ENCODE measurements at regions not wholly inside any gene's neighbourhood (a gene's known extent, or its start where the extent isn't known, plus 50 kb on each side); places are given as distances from the start of the nearest gene placed in this dataset.

DNA sequence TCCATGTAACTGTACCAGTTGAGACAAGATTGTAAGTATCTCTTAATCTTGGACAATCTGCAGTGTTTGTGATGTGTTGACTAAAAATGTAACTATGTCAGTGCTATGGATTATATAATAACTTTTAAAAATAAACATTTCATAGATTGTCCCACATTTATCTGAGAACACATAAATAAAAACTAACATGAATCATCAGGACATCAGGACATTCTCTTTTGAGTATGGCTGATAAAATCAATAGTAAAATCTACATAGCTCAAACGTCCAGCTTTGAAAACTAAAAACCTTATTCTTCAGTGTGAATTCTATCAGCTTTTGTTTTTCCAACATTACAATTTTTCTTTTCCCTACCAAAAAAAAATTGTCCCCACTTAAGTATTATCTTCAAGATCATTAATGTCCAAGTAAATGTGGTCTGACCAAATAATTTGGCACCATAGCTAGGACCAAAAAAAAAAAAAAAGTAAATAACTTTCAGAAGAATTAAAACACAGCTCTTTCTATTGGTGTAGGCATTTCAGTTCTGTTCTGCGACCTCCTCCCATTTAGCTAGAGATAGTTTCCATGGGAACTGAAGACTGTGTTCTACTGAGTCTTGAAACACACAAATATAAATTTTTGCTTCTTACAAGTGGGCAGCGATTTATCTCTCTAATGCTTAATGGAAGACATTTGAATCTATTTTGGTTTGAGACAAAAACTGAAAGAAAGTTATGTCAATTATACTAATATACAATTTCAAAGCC is 123.0 kb upstream of the SGCE start:
- H3K9me3 Mint-ChIP-seq: peaks cover 4 to 10% of the 10 kb centered on the region in 2 experiments; a peak in 3 of 5 replicates
- Histone ChIP-seq H4K20me1 (ENCODE audit: control insufficient read depth, insufficient read depth, insufficient read length) (no peaks in the 10 kb centered on the region), H4K5ac (ENCODE audit: insufficient read length, low read depth, low read length) (no peak overlapping the region), H3K4me2 (ENCODE audit: insufficient read depth, insufficient read length, low read length) (no peak overlapping the region), H4K8ac (replicated peaks; ENCODE audit: insufficient read length, low read depth, low read length) (no peak overlapping the region), H2AFZ (ENCODE audit: low read length) (no peak overlapping the region), H3K56ac (ENCODE audit: insufficient read length, low read depth, low read length) (no peak overlapping the region), H3K4ac (ENCODE audit: low read depth, low read length) (no peak overlapping the region), H2BK15ac (ENCODE audit: low read depth, low read length) (no peak overlapping the region), H3K9ac (ENCODE audit: extremely low read depth, insufficient read length, low read length) (no peak overlapping the region), H3K9me3 (ENCODE audit: control insufficient read depth, low read depth, low read length) (no peaks in the 10 kb centered on the region), H3K14ac (ENCODE audit: insufficient read depth, low read length) (no peak overlapping the region), H3K23ac (ENCODE audit: insufficient read length, low read depth, low read length) (no peak overlapping the region), H3K23me2 (ENCODE audit: insufficient read length, low read depth, low read length, poor library complexity, severe bottlenecking) (no peaks in the 10 kb centered on the region), H4K91ac (ENCODE audit: insufficient read length, low read depth, low read length) (no peak overlapping the region), H3T11ph (ENCODE audit: low read length) (no peak overlapping the region), H3K79me2 (ENCODE audit: insufficient read depth, low read length) (no peaks in the 10 kb centered on the region), H2AK5ac (ENCODE audit: insufficient read length, low read length) (no peak overlapping the region), H2BK5ac (ENCODE audit: insufficient read length, low read length) (no peak overlapping the region), H2BK120ac (ENCODE audit: low read depth, low read length, poor library complexity, severe bottlenecking) (no peak overlapping the region), H3K18ac (ENCODE audit: insufficient read length, low read depth, low read length) (no peak overlapping the region), H3K27ac (ENCODE audit: insufficient read length, low read depth, low read length) (no peak overlapping the region), H2BK12ac (ENCODE audit: insufficient read length, low read depth, low read length) (no peak overlapping the region), H3K27me3 (ENCODE audit: insufficient read depth, low read length) (no peaks in the 10 kb centered on the region), H3K4me1 (ENCODE audit: insufficient read depth, low read length) (no peaks in the 10 kb centered on the region), H2BK20ac (ENCODE audit: low read depth, low read length, poor library complexity, severe bottlenecking) (no peak overlapping the region), H3K79me1 (ENCODE audit: insufficient read depth, low read depth, low read length, poor library complexity, severe bottlenecking) (no peaks in the 10 kb centered on the region)
- no peak for DNase-seq
- WGBS (ENCODE audit: extremely low coverage, insufficient read length, low lambda C conversion rate): no CpG with 5 or more reads among the region's 3 CpGs
- no peak overlapping the region for H3K4me3 Mint-ChIP-seq
- H3K36me3 Mint-ChIP-seq (ENCODE audit: insufficient read depth in 1 of 3, low read depth in 3 of 3): peaks cover 0 to 3% (median 0%) of the 10 kb centered on the region in 3 experiments; a peak in 2 of 7 replicates
- TF ChIP-seq, protein P1, sequence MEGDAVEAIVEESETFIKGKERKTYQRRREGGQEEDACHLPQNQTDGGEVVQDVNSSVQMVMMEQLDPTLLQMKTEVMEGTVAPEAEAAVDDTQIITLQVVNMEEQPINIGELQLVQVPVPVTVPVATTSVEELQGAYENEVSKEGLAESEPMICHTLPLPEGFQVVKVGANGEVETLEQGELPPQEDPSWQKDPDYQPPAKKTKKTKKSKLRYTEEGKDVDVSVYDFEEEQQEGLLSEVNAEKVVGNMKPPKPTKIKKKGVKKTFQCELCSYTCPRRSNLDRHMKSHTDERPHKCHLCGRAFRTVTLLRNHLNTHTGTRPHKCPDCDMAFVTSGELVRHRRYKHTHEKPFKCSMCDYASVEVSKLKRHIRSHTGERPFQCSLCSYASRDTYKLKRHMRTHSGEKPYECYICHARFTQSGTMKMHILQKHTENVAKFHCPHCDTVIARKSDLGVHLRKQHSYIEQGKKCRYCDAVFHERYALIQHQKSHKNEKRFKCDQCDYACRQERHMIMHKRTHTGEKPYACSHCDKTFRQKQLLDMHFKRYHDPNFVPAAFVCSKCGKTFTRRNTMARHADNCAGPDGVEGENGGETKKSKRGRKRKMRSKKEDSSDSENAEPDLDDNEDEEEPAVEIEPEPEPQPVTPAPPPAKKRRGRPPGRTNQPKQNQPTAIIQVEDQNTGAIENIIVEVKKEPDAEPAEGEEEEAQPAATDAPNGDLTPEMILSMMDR (conservative IDR thresholded peaks at IDR 0.05): no peak
- H3K4me1 Mint-ChIP-seq: no peaks in the 10 kb centered on the region
- no peak overlapping the region for H3K27ac Mint-ChIP-seq
- H3K27me3 Mint-ChIP-seq (ENCODE audit: low read depth): no peaks in the 10 kb centered on the region
